ENCODE measurements at regions not wholly inside any gene's neighbourhood (a gene's known extent, or its start where the extent isn't known, plus 50 kb on each side); places are given as distances from the start of the nearest gene placed in this dataset.

DNA sequence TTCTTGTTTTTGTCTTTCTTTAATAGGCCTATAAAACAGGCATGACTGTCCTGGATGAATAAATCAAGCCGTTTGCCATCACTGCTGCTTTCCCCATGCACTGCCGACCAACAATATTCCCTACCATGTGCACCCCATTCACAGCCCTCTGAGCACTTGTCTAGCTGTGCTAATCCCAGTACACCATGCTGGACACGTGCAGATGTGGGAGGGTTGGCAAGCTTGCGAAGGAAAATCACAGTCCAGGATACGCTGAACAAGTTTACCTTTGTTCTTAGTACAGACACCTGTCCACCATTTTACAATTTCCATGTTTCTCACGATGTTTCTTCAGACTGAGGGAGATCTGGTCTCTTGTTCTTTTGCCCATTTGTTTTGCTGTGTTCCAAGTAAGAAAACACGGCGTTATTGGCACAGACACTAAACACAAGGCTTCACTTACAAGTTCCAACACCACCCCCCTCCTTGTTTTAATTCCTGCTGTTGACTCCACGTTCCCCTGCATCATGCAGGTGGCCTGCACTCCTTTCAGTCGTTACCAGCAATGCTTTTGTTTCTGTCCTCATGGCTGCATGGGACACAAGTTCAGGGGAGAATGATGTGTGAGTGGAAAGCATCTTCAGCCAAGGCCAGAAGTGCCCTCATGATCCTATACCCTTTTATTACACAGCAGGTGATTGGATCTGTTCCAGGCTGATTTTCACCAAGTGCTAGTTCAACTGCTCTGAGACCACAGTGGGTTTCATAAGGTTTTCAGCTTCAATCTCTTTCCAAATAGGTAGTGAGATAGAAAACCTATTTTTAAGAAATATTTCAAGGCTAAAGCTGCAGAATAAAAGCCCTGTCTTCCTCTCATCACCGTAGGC, 608.9 kb downstream of the IRX1 start:
- DNase-seq: no peak

DNA sequence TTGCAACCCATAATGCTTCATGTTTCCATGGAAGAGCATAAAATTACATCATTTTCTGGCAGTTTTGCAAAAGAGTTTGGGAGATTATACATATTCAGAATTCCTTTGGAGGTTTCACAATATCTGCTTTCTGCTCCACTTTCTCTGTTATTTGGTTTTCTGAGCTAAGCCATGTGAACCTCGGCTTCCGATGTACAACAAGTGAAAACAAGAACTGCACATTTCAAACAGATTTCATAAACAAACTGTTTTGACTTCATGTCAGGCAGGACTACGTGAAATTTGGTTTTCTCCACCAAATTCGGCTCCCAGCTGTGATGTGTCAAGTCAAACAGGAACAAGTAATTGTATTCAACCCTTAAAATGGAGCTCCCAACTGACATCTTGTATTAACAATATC, 609.8 kb downstream of the IRX1 start:
- DNase-seq: no peak

DNA sequence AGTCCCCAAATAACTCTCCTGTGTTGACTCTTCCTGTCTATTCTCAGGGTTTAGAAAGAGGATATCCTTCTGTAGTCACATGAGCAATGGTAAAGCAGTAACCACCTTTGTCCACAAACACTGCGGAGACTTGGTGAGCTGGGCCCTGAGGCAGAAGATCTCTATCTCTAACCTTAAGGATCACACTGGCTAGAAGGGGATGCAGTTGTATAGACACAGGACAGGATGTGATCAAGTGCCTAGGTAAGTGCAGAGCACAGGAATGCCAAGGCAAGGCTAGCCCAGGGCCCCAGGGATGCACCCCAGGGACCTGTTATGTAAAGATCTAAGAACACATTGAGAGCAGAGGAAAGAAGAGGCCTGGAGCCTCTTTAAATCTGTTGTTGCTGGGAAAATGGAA, 610.5 kb downstream of the IRX1 start:
- DNase-seq: no peak

DNA sequence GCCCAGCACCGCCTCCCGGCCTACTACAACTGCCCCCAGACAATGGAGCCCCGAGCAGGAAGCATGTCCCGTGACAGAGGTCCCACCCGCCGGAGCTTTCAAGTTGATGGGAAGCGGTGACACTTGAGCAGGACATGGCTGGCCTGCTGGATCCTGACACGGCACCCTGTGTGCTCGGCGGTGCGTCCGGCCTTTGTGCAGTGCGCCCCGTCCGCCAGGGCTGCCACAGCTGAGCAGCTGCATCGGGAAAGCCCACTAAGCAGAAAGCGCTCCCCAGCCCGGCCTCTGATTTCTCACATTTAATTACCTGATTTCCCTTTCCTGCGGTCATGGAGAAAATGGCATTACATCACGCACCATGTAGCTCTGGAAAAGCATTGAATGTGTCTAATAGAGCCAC, 611.9 kb downstream of the IRX1 start:
- DNase-seq: no peak

DNA sequence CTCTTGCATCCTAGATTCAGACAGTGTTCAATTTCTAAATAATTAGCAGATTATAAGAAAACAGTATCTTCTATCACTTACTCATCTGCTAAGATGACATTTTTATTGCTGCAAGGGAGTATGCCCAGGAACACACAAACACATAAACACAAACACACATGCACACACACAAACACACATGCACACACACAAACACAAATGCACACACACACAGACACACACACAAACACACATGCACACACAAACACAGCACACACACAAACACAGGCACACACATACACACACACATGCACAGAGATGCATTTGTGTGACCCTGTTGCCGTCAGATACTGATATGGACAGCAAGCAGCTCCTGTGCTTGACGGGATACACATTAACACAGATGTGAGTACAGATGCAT, 612.9 kb downstream of the IRX1 start:
- no peak for DNase-seq

DNA sequence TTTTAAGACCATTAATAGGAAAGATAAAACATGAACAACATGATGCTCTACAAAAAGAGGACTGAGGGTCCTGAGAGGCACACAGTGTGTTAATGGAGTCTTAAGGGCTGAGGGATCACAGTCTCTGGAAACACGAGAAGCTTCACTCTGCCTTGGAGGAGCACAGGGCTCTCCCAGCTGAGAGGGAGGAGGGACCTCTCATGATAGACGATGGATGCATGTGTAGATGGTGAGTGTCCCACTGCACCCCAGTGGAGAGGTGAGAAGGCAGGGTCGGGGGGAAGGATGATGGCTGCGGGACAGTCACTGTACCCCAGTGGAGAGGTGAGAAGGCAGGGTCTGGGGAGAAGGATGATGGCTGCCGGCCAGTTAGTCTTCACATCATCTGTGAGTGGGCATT, 613.4 kb downstream of the IRX1 start:
- DNase-seq: no peak

DNA sequence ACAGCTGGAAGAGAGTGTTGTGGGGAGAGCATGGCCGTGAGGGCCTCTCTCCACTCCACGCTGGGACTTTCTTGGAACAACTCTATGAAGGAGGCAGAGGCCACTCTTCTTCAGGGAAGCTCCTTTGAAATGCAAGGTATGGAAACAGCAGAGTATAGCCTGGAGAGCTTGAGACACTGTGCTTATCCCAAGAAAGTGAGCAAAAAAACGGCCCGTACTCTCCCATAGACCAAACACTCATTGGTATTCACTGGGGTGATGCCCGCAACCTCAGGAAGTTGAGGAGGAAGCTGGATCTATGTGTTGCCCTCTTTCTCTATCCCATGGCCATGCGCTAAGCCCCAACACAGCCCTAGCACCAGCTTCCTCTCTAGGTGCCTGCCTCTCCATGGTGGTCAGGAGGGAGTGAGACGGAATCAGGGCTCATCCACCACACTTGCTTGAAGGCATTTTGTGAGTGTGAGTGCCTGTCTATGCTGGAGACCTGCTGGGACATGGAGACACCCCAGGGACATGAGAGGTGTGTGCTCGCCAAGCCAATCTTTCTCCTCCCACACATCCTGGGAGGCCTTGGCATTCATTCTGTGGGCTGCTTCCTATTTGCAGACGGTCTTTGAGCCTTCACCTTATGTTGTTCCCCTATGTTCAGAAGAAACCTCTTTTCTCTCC, 616.6 kb downstream of the IRX1 start:
- no peak for DNase-seq

DNA sequence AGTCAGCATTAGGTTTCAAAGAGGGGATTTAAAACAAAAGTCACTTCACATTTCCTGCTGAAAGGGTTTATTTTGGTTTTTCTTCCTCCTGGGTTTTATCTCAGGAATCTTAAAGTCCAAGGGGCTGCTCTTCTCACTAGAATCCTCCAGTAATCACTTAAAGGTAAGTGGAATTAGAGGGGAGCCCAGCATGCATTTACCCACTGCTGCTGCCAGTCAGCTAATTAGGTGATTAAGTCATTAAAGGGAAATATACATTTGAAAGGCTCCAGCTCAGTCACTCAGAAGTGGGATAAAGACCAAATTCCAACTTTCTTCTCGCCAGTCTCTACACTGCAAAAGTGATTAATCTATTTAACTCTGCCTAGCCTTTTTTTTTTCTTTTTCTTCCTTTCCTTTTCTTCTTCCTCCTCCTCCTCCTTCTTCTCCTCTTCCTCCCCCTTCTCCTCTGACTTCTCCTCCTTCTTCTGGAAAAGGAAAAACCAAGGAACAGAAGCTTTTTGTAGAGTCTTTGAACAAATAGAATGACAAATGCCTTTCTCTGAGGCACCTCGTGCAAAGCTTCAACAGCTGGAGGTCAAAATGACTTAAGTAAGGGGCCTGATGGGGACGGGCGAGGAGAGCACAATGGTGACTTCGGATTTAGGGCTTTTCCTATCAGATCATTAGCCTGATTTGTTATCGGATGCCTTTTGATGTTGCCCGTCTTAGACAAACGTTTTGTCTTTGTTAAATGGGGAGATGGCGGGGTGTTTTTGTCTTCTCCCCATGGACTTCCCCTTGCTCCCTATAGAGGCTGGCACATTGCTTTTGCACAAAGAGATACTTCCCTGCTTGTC, 617.6 kb downstream of the IRX1 start:
- DNase-seq: no peak

DNA sequence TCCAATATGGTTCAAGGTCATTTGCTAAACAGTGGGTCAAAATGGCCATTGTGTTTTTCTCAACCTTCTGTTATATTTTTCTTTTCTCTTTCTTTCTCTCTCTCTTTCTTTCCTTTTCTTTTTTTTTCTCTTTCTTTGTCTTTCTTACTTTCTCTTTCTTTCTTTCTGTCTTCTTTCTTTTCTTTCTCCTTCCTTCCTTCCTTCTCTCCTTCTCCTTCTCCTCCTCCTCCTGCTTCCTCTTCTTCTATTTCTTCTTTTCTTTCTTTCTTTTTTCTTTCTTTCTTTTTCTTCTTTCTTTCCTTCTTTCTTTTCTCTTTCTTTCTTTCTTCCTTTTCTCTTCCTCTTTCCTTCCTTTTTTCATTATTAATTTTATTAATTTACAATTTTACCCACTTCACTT, 619.5 kb downstream of the IRX1 start:
- DNase-seq: no peak

DNA sequence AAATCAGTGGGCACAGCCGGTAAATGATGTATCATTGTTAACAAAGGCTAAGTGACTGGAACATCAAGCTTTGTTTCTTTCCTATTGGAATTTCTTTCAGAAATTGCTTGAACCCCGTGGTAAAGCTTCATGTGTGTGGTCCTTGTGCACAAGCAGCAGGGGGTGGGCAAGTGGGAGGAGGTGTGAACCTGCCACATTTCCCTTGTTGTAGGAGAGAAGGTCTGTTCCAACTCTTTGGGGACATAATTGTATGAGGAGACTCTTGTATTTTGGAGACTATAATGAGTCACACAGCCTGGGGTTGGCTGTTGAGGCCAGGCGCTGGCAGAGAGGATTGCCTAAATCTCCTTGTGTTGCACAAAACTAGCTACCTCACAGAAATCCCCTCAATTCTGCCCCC, 620.5 kb downstream of the IRX1 start:
- DNase-seq: no peak

DNA sequence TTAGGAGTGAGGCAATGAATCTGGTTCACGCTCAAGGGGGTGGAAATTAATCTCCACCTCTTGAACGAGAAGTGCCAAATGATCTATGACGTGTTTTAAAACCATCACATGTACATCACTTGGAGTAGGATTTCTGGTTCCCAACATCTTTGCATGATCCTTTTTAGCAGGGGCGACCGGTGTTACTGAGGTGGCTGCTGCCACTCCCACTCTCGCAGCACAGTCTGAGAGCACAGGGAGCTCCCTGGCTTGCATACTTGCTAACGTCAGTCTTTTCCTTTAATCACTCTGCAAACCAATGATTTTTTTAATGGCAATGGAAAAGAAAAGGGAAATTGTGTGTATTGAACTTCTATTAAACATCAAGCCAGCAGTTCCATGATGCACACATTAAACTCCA, 624.4 kb downstream of the IRX1 start:
- DNase-seq: no peak

DNA sequence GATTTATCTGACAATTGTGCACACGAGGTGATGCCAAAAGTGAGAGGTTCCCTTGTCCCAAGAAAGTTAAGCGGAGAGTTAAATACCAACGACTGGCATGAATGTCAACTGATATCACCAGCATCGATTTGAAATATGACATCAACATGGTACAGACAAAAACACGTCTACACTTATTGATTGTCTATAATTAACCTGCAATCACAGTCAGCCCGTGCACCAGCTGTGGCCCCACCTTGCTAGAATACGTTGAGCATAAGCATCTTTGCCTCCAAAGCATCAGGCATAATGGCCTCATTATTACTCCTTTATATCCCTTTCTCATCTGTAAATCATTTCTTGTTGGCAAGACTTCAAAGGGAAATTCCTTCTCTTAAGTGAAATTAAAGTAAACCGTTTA, 625.4 kb downstream of the IRX1 start:
- no peak for DNase-seq

DNA sequence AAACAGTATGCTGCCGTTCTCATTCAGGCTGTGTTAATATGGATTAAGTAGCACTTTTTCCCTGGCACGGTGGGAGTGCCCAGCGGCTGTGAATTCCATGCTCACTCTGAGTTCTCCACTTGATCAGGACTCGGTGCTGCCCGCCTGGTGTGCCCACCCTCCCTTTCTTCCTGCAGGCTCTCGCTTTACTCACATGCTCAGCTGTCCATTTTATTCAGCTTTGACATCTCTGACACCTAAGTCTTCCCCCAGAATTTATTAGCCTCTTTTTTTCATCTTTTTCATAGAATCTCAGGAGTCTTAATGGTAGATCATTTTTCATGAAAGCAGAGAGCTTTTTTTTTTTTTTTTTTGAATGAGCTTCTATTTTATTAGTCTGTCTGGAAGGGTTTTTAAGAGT, 626.5 kb downstream of the IRX1 start:
- DNase-seq: no peak

DNA sequence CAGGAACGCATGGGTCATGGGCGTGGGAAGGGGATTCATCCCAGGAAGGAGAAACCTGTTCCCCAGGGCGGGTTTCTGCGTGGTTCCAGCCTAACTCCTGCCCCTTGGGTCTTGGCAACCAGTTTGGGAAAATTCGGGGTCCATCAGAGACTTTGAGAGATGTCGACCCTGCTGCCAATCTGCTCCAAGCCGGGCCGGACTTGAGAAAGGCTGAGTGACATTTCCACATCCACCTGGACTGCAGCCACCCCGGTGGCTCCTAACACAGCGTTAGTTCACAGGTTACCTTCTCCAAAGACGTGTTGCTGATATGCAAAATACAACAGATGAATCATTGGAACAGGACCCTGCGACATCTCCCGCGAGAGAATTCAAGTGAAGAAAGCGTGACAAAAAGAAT, 627.2 kb downstream of the IRX1 start:
- no peak for DNase-seq

DNA sequence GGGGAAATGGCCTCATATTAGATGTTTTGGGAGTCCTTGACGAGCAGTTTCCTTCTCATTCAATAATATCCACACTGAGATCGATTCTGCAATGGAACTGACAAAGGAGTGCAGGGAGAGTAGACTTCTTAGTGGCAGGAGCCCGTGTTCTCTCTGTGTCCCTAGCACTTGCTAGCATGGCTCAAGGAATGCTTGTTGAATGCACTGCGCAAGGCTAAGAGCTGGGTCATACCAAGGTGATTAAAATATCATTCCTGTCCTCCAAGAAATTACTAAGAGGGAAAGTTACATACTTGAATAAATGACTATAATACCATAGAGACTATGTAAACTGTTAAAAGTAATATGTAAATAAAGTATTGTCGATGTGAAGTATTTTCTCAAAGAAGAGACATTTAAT, 630.1 kb downstream of the IRX1 start:
- no peak for DNase-seq

DNA sequence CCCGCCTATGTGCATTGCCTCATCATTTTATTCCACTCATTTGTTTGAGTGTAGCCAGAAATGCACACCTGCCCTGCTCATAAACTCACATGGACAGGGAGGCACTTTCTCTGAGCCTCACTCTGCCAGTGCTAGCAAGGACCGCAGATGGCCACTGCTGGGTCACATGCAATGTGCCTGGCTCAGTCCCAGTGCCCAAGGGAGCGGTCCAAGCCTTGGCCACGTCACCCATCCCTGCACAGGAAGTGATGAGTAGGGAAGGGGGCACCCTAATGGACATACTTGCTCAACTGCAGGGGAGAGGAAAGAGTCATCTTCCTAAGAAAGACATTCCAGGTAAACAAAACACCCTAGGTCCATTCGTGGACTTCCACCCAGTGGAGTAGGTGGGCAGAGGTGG, 630.9 kb downstream of the IRX1 start:
- no peak for DNase-seq

DNA sequence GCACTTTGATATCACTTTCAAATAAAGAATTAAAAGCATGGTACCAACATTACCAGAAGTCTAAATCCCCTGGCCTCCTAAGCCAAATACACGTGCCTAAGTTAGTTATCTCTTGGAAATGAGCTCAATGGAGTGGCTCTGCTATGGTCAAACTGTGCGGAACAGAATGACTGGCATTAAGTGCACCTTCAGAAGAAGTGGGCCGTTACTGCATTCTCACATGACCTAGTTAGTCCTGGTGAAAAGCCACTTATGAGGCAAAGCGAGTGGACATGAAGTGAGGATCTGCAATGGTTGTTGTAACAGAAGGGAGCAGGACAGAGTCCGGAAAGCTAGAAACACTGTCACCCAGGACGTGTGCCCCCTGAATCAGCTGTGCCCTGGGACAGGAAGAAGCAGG, 633.1 kb downstream of the IRX1 start:
- no peak for DNase-seq

DNA sequence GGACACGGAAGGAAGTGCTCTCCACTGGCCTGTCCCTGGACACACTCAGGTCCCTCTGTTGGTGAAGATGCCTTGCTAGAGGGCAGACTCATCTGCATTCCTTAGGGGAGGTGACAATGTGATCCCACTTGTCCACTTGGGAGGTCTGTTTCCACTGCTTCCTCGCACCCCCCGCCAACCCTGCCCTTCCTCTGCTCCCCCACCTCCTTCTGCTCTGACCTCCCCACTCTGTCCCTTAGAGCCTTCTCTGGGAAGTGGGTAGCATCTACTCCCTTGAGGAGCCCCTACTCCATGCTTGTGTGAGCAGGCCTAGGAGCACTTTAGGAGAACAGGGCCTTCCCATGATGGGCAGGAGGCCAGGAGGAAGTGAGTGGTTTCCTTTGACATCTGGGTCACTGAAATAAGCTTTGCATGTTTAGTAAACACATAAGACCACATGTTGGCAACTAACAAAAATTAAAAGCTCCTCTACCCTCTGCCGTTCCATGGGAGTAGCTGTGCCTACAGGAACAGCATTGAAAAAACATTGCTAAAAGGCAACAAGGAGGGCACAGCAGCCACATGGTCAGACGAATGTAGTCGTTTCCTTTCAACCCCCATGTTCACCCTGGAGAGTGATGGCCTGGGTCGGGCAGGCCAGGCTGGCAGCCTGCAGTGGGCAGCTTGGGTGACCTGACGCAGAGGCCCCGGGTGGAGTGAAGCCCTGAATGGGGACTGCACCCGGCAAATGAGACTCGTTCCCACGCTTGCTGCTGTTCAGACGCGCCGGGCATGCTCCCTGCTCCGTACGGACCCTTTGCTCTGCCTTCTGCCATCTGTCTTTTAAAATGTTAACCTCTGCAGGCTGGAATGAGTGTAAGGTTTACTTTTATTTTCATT, 634.0 kb downstream of the IRX1 start:
- DNase-seq: no peak

DNA sequence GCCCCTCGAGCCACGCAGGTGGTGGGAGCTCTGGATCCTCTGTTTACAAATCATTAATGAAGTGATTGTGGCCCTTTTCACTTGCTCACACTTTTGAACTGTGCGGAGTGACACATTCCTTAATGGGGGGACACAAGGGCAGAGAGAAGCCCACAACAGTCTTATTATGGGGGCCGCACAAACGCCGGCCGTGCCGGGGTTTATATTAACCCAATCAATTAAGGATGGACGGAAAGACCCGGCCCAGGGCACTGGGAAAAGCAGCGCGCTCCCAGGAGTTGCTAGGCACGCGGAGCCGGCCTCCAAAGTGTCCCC, 634.8 kb downstream of the IRX1 start:
- DNase-seq: no peak

DNA sequence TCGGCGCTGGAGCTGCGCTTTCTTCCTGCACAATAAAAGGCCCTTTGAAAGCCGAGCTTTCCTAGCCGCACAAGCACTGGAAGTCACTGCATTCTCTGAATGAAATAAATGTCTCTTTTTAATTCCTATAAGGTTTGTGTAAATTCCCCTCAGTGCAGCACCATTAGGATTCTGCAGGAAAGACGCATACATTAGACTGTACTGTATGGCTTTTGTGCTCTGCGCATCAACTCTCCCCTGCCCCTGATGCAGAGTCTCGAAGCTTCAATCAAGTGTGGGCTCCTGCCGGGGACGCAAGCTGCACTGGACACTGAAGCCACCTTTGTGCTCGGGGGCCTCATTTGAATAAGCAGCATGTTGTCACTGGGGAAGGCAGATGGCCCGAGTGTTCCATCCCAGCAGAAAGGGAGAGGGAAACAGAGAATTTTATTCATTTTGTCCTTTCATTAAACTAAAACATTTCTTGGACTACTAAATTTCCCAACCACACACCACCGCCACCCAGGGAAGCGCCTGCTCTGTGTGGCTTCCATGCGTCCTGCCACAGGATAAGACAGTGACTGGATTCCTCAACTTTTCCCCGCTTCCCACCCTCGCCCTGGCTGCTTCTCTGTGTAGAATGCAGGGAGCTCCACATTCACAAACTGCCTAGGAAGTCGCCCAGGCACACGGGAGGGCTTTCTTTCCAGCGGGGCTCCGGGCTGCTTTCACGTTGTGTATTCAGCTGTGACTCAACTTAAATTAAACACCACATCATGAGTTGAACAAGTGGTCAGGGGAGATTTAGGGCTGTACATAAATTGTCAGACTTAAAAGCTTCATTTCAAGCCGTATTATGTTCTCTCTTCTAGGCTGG, 635.4 kb downstream of the IRX1 start:
- DNase-seq: no peak

DNA sequence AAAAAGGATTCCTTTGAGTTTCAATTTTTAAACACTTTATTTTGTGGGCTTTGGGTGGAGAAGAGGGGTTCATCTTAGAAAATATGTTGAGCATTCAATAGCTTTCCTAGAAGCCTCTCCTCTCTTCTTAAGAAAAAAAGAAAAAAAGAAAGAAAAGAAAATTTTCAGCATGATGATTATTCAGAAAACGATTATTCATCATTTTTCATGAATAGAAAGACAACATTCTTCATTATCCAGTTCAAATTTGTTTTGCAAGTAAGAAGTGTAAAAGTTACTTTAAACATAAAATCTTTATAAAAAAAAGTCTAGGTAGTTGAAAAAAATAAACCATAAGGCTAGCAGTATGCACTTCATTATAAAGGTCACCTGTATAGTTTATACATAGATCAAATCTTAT, 636.5 kb downstream of the IRX1 start:
- no peak for DNase-seq

DNA sequence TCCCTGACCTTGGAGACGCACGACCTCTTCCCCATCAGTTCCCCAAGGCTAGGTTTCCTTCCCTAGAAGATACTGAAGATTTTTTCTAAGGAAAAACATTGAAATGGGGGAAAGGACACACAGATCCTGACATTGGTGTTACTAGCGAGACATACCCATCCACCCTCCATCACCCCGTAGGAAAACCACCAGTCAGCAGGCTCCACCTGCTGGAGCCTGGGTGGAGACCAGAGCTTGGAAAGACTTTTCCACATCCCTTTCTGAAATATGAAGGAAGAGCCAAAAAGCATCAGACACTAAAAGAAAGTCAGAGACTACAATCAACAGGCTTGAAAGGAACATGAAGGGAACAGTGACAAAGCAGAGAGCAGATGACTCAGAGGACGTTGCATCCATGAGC, 638.0 kb downstream of the IRX1 start:
- no peak for DNase-seq

All from activated naive CD4-positive, alpha-beta T cell treated with Interleukin-2 at 50 U/mL for 16 hours (primary cell).